ENCODE measurements at regions not wholly inside any gene's neighbourhood (a gene's known extent, or its start where the extent isn't known, plus 50 kb on each side); places are given as distances from the start of the nearest gene placed in this dataset.

GRCh38 chr3:104873331-104873730 is 493.4 kb upstream of the ALCAM start:
- ChIA-PET POLR2A (ENCODE audit: partially characterized antibody) (no interaction called here), CTCF (ENCODE audit: partially characterized antibody) (interaction anchor here (1.6 kb wide), 1 partner anchor 12 kb away, joined by 5 read pairs; no protein-coding TSS in a partner anchor)
- TF ChIP-seq SRF (IDR thresholded peaks at IDR 0.05; ENCODE audit: low read depth, low read length): no peak
- H2AFZ ChIP-seq (ENCODE audit: low read length): no peak overlapping the region
- no peak overlapping the region for H4K8ac ChIP-seq (ENCODE audit: extremely low read depth, insufficient read depth, low read length)
- H4K20me1 ChIP-seq (replicated peaks in 1 of 2; ENCODE audit: control insufficient read depth in 1 of 2, insufficient read depth in 2 of 2, low read length in 2 of 2): no peaks in the 10 kb centered on the region
- no peaks in the 10 kb centered on the region for H3K79me1 ChIP-seq (ENCODE audit: low read depth, low read length)
- H3K36me3 ChIP-seq (ENCODE audit: control insufficient read depth in 2 of 4, insufficient read depth in 4 of 4, low read length in 3 of 4): no peaks in the 10 kb centered on the region
- 92% methylated on average over 1 of the region's 1 CpG; no CpG with 5 or more reads in 1 of the 2 experiments for WGBS, 2 experiments (ENCODE audit: extremely low coverage in 1 of 2, insufficient coverage in 1 of 2, insufficient read length in 1 of 2, insufficient replicate concordance in 2 of 2, low coverage in 1 of 2, low lambda C conversion rate in 2 of 2, missing lambda C conversion rate in 1 of 2)
- H3K56ac ChIP-seq (replicated peaks; ENCODE audit: insufficient read length, low read depth, low read length): no peak overlapping the region
- no peak overlapping the region for H2BK20ac ChIP-seq (ENCODE audit: low read length)
- no peak overlapping the region for H2AK5ac ChIP-seq (ENCODE audit: low read depth, low read length)
- no peak overlapping the region for H3K9ac ChIP-seq (replicated peaks in 1 of 4; ENCODE audit: extremely low read depth in 1 of 4, low read depth in 3 of 4, low read length in 3 of 4)
- H3K18ac ChIP-seq (ENCODE audit: extremely low read depth, low read length): no peak overlapping the region
- H3K4me3 ChIP-seq (ENCODE audit: extremely low read depth in 1 of 4, insufficient read depth in 2 of 4, low read depth in 3 of 4, low read length in 4 of 4): no peak overlapping the region
- no peak overlapping the region for H3K23ac ChIP-seq (ENCODE audit: insufficient read length)
- no peak overlapping the region for H3K27ac ChIP-seq (ENCODE audit: low read depth, low read length)
- H3K4ac ChIP-seq (replicated peaks; ENCODE audit: insufficient read length, low read depth, low read length): no peak overlapping the region
- no peak overlapping the region for H2BK15ac ChIP-seq (ENCODE audit: low read length)
- H3K79me2 ChIP-seq (ENCODE audit: control insufficient read depth in 1 of 2, insufficient read depth in 2 of 2, low read length in 2 of 2): no peaks in the 10 kb centered on the region
- H2BK120ac ChIP-seq (replicated peaks; ENCODE audit: low read depth, low read length): no peak overlapping the region
- H3K4me1 ChIP-seq (replicated peaks in 1 of 4; ENCODE audit: control insufficient read depth in 3 of 4, insufficient read depth in 4 of 4, low read length in 3 of 4): no peaks in the 10 kb centered on the region
- no peak overlapping the region for H2BK12ac ChIP-seq (ENCODE audit: low read depth, low read length)
- no peak for DNase-seq (ENCODE audit: low read depth in 1 of 2, low spot score in 2 of 2)
- H2BK5ac ChIP-seq (ENCODE audit: low read depth, low read length): no peak overlapping the region
- H3K9me3 ChIP-seq (ENCODE audit: insufficient read depth in 2 of 2, low read depth in 1 of 2, low read length in 1 of 2): no peaks in the 10 kb centered on the region
- no peak for FAIRE-seq
- no peak overlapping the region for H4K5ac ChIP-seq (ENCODE audit: insufficient read length, low read depth, low read length)
- H3K4me2 ChIP-seq (ENCODE audit: insufficient read depth in 1 of 2, low read depth in 2 of 2, low read length in 2 of 2): no peak overlapping the region
- H3K27me3 ChIP-seq (replicated peaks in 1 of 4; ENCODE audit: control insufficient read depth in 3 of 4, extremely low read depth in 1 of 4, insufficient read depth in 3 of 4, low read length in 3 of 4): no peaks in the 10 kb centered on the region
- no peak overlapping the region for H3K14ac ChIP-seq (ENCODE audit: insufficient read length)
- H4K91ac ChIP-seq (replicated peaks; ENCODE audit: insufficient read length, low read length): no peak overlapping the region
- no peaks in the 10 kb centered on the region for H3K23me2 ChIP-seq (ENCODE audit: low read depth, low read length)
